HCT116 (cell line): ENCODE measurements at regions not wholly inside any gene's neighbourhood (a gene's known extent, or its start where the extent isn't known, plus 50 kb on each side); places are given as distances from the start of the nearest gene placed in this dataset.

Experiments used
- ATAC-seq: fragments of 200-7000 bp; cut with Tn5 transposase; 2 replicates; pipeline ENCODE4 v1.9.1; 2020; ENCODE audit warnings: mild to moderate bottlenecking, moderate library complexity
- BruUV-seq: library from RNA; stranded (reverse); fragments of 400-500 nt; replicated peaks from 2 replicates; lab custom pipeline; 2021; lab: Mats Ljungman, UMichigan
- CTCF ChIA-PET: fragments of 300-600 bp; sonication (Branson Sonifier 250); formaldehyde crosslinking; loops from one replicate; lab custom pipeline; 2021; ENCODE audit warnings: antibody characterized with exemption; lab: Charles Lee
- POLR2A ChIA-PET: fragments of 300-600, 350-600 bp; sonication (Branson Sonifier 250); formaldehyde crosslinking; loops from one replicate; lab custom pipeline; 2021; ENCODE audit warnings: antibody characterized with exemption; lab: Charles Lee
- RAD21 ChIA-PET, 2 experiments: fragments of 300-600 bp; sonication (Branson Sonifier 250); formaldehyde crosslinking; loops; one replicate each; lab custom pipeline; 2023; ENCODE audit warnings: low total read pairs in 2 of 2; ENCODE audit not compliant: uncharacterized antibody in 2 of 2, unreplicated experiment in 2 of 2, low non-redundant PET in 1 of 2; lab: Charles Lee
- DNase-seq: peaks from one replicate; pipeline ENCODE4 v3.0.0-alpha.2; 2010; ENCODE audit warnings: low read depth, low spot score
- H2AFZ ChIP-seq: fragments of 200-600 bp; shearing (Covaris generic), sonication (generic); 2 replicates; pipeline ENCODE4 v1.6.1; 2017; ENCODE audit warnings: low read depth, mixed run types, mixed read lengths, antibody characterized with exemption, low read length; ENCODE audit not compliant: poor library complexity, severe bottlenecking
- H3K27ac ChIP-seq: 2 replicates; pipeline ENCODE4 v1.5.1; 2012; ENCODE audit warnings: low read depth, low read length
- H3K27me3 ChIP-seq: fragments of 200-600 bp; sonication (generic); 2 replicates; pipeline ENCODE4 v1.6.1; 2016; ENCODE audit warnings: mixed run types, low read length, mixed read lengths; ENCODE audit not compliant: insufficient read depth
- H3K36me3 ChIP-seq, 2 experiments: fragments of 200-500 bp in 1 of 2; fragments of 200-600 bp in 1 of 2; sonication (Bioruptor generic) in 1 of 2; sonication (generic) in 1 of 2; 2 replicates each; pipeline versions ENCODE4 v1.5.1 to v1.6.1; 2014 to 2016; ENCODE audit warnings: low read length in 2 of 2, inconsistent platforms in 1 of 2, mixed read lengths in 1 of 2, mixed run types in 1 of 2; ENCODE audit not compliant: insufficient read depth in 2 of 2, control insufficient read depth in 1 of 2
- H3K4me1 ChIP-seq, 2 experiments: fragments of 200-600 bp in 1 of 2; sonication (generic) in 1 of 2; 2 replicates each; pipeline versions ENCODE4 v1.5.1 to v1.6.1; 2012 to 2017; ENCODE audit warnings: low read length in 2 of 2, inconsistent platforms in 1 of 2, mild to moderate bottlenecking in 1 of 2, mixed read lengths in 1 of 2, mixed run types in 1 of 2, moderate library complexity in 1 of 2; ENCODE audit not compliant: insufficient read depth in 2 of 2, control insufficient read depth in 1 of 2
- H3K4me2 ChIP-seq: fragments of 200-600 bp; sonication (generic); 2 replicates; pipeline ENCODE4 v1.6.1; 2017; ENCODE audit warnings: mixed run types, low read length, mixed read lengths
- H3K4me3 ChIP-seq, 2 experiments: fragments of 200-600 bp in 1 of 2; sonication (generic) in 1 of 2; replicated peaks in 1 of 2; 2 replicates each; pipeline ENCODE4 v1.5.1; 2011 to 2016; ENCODE audit warnings: low read length in 2 of 2, control low read depth in 1 of 2, low read depth in 1 of 2, mild to moderate bottlenecking in 1 of 2, mixed read lengths in 1 of 2, mixed run types in 1 of 2
- H3K79me2 ChIP-seq: fragments of 200-600 bp; sonication (generic); 2 replicates; pipeline ENCODE4 v1.6.1; 2017; ENCODE audit warnings: mild to moderate bottlenecking, mixed run types, low read length, moderate library complexity, mixed read lengths; ENCODE audit not compliant: insufficient read depth
- H3K9ac ChIP-seq: fragments of 200-600 bp; sonication (generic); 2 replicates; pipeline ENCODE4 v1.6.1; 2016; ENCODE audit warnings: low read length, mixed read lengths
- H3K9me2 ChIP-seq: fragments of 200-600 bp; sonication (generic), shearing (Covaris generic); 2 replicates; pipeline ENCODE4 v1.6.1; 2017; ENCODE audit warnings: mixed run types, mild to moderate bottlenecking, moderate library complexity; ENCODE audit not compliant: insufficient read depth
- H3K9me3 ChIP-seq, 2 experiments: fragments of 200-500 bp in 1 of 2; fragments of 200-600 bp in 1 of 2; sonication (Bioruptor generic) in 1 of 2; sonication (generic) in 1 of 2; 2 replicates each; pipeline ENCODE4 v1.6.1; 2014 to 2017; ENCODE audit warnings: low read length in 2 of 2, mixed read lengths in 2 of 2, inconsistent platforms in 1 of 2, low read depth in 1 of 2, mild to moderate bottlenecking in 1 of 2, mixed run types in 1 of 2, moderate library complexity in 1 of 2; ENCODE audit not compliant: control insufficient read depth in 1 of 2, insufficient read depth in 1 of 2
- H4K20me1 ChIP-seq: fragments of 200-600 bp; sonication (generic), shearing (Covaris generic); 2 replicates; pipeline ENCODE4 v1.6.1; 2017; ENCODE audit warnings: mixed run types, mild to moderate bottlenecking, moderate library complexity; ENCODE audit not compliant: insufficient read depth
- CEBPB ChIP-seq: IDR thresholded peaks from 2 replicates; pipeline ENCODE4 v1.6.1; 2012; ENCODE audit warnings: low read depth
- EZH2 ChIP-seq: fragments of 200-600 bp; sonication (generic); IDR thresholded peaks from 2 replicates; pipeline ENCODE4 v1.6.1; 2017; ENCODE audit warnings: antibody characterized with exemption, mixed run types
- ZFX ChIP-seq: fragments of 450-650 bp; IDR thresholded peaks from 2 replicates; pipeline ENCODE4 v1.6.1; 2017
- ZNF274 ChIP-seq: fragments of 200-500 bp; sonication (Bioruptor generic); IDR thresholded peaks from 2 replicates; pipeline ENCODE4 v1.6.1; 2014; ENCODE audit warnings: mild to moderate bottlenecking, low read depth, low read length, inconsistent platforms
- intact Hi-C: fragments of 100-400 bp; cut with micrococcal nuclease; formaldehyde crosslinking; loops from 2 replicates; pipeline ENCODE4 v1.10.0; 2022
- TF ChIP-seq, protein P1 (sequence below), 3 experiments: fragments of 200-600 bp in 1 of 3; sonication (generic) in 1 of 3; IDR thresholded peaks in 2 of 3; conservative IDR thresholded peaks in 1 of 3; 2 replicates each; pipeline ENCODE4 v1.5.1; 2012 to 2017; ENCODE audit warnings: low read depth in 2 of 3, low read length in 2 of 3, antibody characterized with exemption in 1 of 3, borderline replicate concordance in 1 of 3, control low read depth in 1 of 3, mild to moderate bottlenecking in 1 of 3, mixed read lengths in 1 of 3, mixed run types in 1 of 3, moderate library complexity in 1 of 3; ENCODE audit not compliant: insufficient read depth in 1 of 3
- TF ChIP-seq, protein P2 (sequence below): IDR thresholded peaks from 2 replicates; pipeline ENCODE4 v1.6.1; 2011; ENCODE audit warnings: mild to moderate bottlenecking, low read length, moderate library complexity; ENCODE audit not compliant: insufficient replicate concordance; ENCODE audit errors: extremely low read depth

DNA sequence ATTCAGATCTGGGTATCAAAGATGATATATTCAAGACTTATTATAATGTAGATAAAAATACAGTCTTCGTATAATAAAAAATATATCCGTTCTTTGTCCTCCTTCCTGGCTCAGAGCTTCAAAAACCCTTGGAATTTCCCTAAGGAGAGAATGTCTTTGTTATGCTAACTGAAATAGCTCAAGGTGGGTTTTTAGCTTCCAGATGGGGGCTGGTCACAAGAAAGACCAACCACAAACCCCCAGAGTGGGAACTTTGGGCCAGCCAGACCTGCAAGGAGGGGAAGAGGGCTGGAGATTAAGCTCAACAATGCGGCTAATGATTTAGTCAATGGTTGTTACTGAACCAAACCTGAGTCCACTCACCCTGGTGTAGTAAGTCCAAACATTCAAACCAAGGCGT, 196.4 kb downstream of the SDHAF3 start:
- H3K9me2 ChIP-seq: no peaks in the 10 kb centered on the region
- BruUV-seq: no TSS peak
- H3K27me3 ChIP-seq: peaks cover 16% of the 10 kb centered on the region
- no peak for DNase-seq
- CTCF ChIA-PET: no interaction called here
- TF ChIP-seq ZNF274 (no peak), CEBPB (no peak), EZH2 (no peak), ZFX (no peak)
- TF ChIP-seq, protein P1, sequence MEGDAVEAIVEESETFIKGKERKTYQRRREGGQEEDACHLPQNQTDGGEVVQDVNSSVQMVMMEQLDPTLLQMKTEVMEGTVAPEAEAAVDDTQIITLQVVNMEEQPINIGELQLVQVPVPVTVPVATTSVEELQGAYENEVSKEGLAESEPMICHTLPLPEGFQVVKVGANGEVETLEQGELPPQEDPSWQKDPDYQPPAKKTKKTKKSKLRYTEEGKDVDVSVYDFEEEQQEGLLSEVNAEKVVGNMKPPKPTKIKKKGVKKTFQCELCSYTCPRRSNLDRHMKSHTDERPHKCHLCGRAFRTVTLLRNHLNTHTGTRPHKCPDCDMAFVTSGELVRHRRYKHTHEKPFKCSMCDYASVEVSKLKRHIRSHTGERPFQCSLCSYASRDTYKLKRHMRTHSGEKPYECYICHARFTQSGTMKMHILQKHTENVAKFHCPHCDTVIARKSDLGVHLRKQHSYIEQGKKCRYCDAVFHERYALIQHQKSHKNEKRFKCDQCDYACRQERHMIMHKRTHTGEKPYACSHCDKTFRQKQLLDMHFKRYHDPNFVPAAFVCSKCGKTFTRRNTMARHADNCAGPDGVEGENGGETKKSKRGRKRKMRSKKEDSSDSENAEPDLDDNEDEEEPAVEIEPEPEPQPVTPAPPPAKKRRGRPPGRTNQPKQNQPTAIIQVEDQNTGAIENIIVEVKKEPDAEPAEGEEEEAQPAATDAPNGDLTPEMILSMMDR (IDR thresholded peaks at IDR 0.05 in 2 of 3, conservative IDR thresholded peaks at IDR 0.05 in 1 of 3; ENCODE audit: borderline replicate concordance in 1 of 3, insufficient read depth in 1 of 3, low read depth in 2 of 3, low read length in 2 of 3): no peak
- TF ChIP-seq, protein P2, sequence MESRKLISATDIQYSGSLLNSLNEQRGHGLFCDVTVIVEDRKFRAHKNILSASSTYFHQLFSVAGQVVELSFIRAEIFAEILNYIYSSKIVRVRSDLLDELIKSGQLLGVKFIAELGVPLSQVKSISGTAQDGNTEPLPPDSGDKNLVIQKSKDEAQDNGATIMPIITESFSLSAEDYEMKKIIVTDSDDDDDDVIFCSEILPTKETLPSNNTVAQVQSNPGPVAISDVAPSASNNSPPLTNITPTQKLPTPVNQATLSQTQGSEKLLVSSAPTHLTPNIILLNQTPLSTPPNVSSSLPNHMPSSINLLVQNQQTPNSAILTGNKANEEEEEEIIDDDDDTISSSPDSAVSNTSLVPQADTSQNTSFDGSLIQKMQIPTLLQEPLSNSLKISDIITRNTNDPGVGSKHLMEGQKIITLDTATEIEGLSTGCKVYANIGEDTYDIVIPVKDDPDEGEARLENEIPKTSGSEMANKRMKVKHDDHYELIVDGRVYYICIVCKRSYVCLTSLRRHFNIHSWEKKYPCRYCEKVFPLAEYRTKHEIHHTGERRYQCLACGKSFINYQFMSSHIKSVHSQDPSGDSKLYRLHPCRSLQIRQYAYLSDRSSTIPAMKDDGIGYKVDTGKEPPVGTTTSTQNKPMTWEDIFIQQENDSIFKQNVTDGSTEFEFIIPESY: no peak
- TF ChIP-seq, all 23 proteins: peak for 0
- Histone ChIP-seq H3K9me3 (no peaks in the 10 kb centered on the region), H3K36me3 (no peaks in the 10 kb centered on the region), H3K9ac (no peak overlapping the region), H4K20me1 (no peaks in the 10 kb centered on the region), H3K79me2 (no peaks in the 10 kb centered on the region), H3K4me2 (no peak overlapping the region), H2AFZ (no peak overlapping the region), H3K4me3 (no peak overlapping the region), H3K27ac (no peak overlapping the region), H3K4me1 (no peaks in the 10 kb centered on the region)
- intact Hi-C loops: no loop called here
- ChIA-PET POLR2A (no interaction called here), RAD21 (no interaction called here)
- no peak for ATAC-seq
